GM23248 (cell line): ENCODE measurements at regions not wholly inside any gene's neighbourhood (a gene's known extent, or its start where the extent isn't known, plus 50 kb on each side); places are given as distances from the start of the nearest gene placed in this dataset.

Experiments
- EZH2 ChIP-seq: fragments of 200-600 bp; sonication (generic); IDR thresholded peaks from 2 replicates; pipeline ENCODE4 v1.6.1; 2018; ENCODE audit warnings: antibody characterized with exemption, mild to moderate bottlenecking; ENCODE audit not compliant: insufficient read depth, poor library complexity, severe bottlenecking
- EZH2phosphoT487 ChIP-seq: fragments of 200-600 bp; sonication (generic); IDR thresholded peaks from 2 replicates; pipeline ENCODE4 v1.6.1; 2018; ENCODE audit warnings: antibody characterized with exemption, moderate library complexity, mild to moderate bottlenecking, low read depth; ENCODE audit not compliant: insufficient read depth

GRCh38 chr10:44310762-44311562 lies 73.9 kb downstream of the CXCL12 start:
- TF ChIP-seq EZH2 (no peak), EZH2phosphoT487 (no peak)
